ENCODE measurements at regions not wholly inside any gene's neighbourhood (a gene's known extent, or its start where the extent isn't known, plus 50 kb on each side); places are given as distances from the start of the nearest gene placed in this dataset.

- ATAC-seq (replicated peaks), result no peak
- H3K27ac Mint-ChIP-seq, result no peak overlapping the region
- no peaks in the 10 kb centered on the region for H3K27me3 Mint-ChIP-seq
- peaks cover 0 to 4% of the 10 kb centered on the region in 2 donors for H3K9me3 Mint-ChIP-seq
- no peaks in the 10 kb centered on the region for H3K4me1 Mint-ChIP-seq (ENCODE audit: low read depth in 2 of 2)
- DNase-seq, result no peak
- H3K4me3 Mint-ChIP-seq, result no peak overlapping the region
- H3K36me3 Mint-ChIP-seq (ENCODE audit: insufficient read depth), result no peaks in the 10 kb centered on the region
Measured at GRCh38 chr9:117970276-117971050, 266.3 kb downstream of the TLR4 start.

GRCh38 chr9:117974108-117974507 lies 269.9 kb downstream of the TLR4 start:
- H3K4me3 Mint-ChIP-seq, result no peak overlapping the region
- H3K4me1 Mint-ChIP-seq (ENCODE audit: low read depth in 2 of 2), result no peaks in the 10 kb centered on the region
- H3K27ac Mint-ChIP-seq, result no peak overlapping the region

DNA sequence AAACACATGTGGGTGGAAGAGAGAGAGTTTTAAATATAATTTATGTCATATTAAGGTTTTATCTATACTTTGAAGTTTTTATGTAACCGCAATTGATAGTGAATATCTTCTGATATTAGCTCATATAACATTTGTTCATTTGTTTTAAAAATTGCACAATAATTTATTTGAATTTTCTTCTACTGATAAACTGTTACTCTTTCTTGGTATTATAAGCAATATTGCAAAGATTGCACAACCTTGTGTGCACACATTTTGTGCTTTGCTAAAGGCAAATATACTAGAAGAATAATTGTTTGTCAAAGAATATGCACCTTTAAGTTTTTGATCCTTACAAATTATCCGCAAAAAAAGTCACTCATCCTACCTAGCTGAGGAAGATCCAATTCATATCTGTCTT lies 275.7 kb downstream of the TLR4 start:
- H3K4me1 Mint-ChIP-seq (ENCODE audit: low read depth in 2 of 2), result no peaks in the 10 kb centered on the region
- H3K9me3 Mint-ChIP-seq, result peaks cover 0 to 2% of the 10 kb centered on the region in 2 donors
- no peak for DNase-seq
- no peak overlapping the region for H3K4me3 Mint-ChIP-seq
- peaks cover 8 to 10% of the 10 kb centered on the region in 2 donors for H3K27me3 Mint-ChIP-seq
- no peak for ATAC-seq (replicated peaks)
- H3K27ac Mint-ChIP-seq, result no peak overlapping the region
- no peaks in the 10 kb centered on the region for H3K36me3 Mint-ChIP-seq (ENCODE audit: insufficient read depth)

More at GRCh38 chr9:117974108-117974507, 269.9 kb downstream of the TLR4 start:
- Mint-ChIP-seq H3K27me3 (peaks cover 8 to 10% of the 10 kb centered on the region in 2 donors), H3K9me3 (no peaks in the 10 kb centered on the region), H3K36me3 (ENCODE audit: insufficient read depth) (no peaks in the 10 kb centered on the region)
- DNase-seq, result no peak
- ATAC-seq (replicated peaks), result no peak

GRCh38 chr9:117987945-117988344 lies 283.7 kb downstream of the TLR4 start:
- DNase-seq (no peak), ATAC-seq (replicated peaks) (no peak)
- Mint-ChIP-seq H3K4me1 (ENCODE audit: low read depth in 2 of 2) (no peaks in the 10 kb centered on the region), H3K27ac (no peak overlapping the region), H3K4me3 (no peak overlapping the region), H3K27me3 (no peaks in the 10 kb centered on the region), H3K36me3 (ENCODE audit: insufficient read depth) (no peaks in the 10 kb centered on the region), H3K9me3 (peaks cover 0 to 2% of the 10 kb centered on the region in 2 donors)

GRCh38 chr9:117992006-117992405 lies 287.8 kb downstream of the TLR4 start:
- Mint-ChIP-seq H3K27ac (no peak overlapping the region), H3K4me1 (ENCODE audit: low read depth in 2 of 2) (no peaks in the 10 kb centered on the region), H3K9me3 (no peaks in the 10 kb centered on the region), H3K36me3 (ENCODE audit: insufficient read depth) (no peaks in the 10 kb centered on the region), H3K4me3 (no peak overlapping the region), H3K27me3 (peaks cover 0 to 3% of the 10 kb centered on the region in 2 donors)
- ATAC-seq (replicated peaks) (no peak), DNase-seq (no peak)

DNA sequence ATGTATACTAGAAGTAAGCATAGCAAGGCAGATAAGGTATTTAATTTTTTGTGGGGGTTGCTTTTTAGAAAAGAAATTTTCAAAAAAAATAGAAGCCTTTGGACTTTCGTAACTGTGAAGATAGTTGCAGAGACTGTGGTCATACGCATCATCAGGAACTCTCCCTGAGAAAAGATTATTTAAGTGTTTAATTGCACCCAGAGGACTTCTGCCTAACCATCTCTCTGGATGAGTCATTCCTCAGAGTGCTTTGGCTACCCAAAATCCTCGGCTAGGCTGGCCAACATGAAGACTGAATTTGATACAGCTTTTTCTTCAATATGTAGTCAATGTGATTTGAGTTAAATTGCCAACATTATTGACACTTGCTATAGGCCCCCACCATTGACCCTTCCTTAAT lies 296.4 kb downstream of the TLR4 start:
- Mint-ChIP-seq H3K4me1 (ENCODE audit: low read depth in 2 of 2) (no peaks in the 10 kb centered on the region), H3K9me3 (no peaks in the 10 kb centered on the region), H3K36me3 (ENCODE audit: insufficient read depth) (no peaks in the 10 kb centered on the region), H3K27ac (no peak overlapping the region), H3K4me3 (no peak overlapping the region), H3K27me3 (peaks cover 0 to 9% of the 10 kb centered on the region in 2 donors)
- DNase-seq, result no peak
- no peak for ATAC-seq (replicated peaks)

DNA sequence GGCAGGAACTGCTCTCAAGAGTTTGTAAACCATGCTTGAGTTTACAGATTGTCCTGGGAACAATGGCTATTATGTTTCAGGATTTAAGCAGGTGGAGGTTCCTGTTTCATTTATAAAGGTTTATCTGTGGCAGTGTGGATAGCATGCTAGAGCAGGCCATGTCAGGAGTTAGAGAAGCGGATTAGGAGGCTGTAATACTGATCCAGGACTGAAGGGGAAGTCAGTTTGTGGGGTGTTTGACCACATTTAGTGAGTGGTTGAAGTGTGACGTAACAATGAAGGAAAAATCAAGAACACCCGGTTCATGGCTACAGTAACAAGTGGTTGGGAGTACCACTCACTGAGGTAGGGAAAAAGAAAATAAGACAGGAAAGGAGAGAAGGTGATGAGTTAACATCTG lies 299.0 kb downstream of the TLR4 start:
- H3K4me1 Mint-ChIP-seq (ENCODE audit: low read depth in 2 of 2), result no peaks in the 10 kb centered on the region
- no peaks in the 10 kb centered on the region for H3K9me3 Mint-ChIP-seq
- H3K4me3 Mint-ChIP-seq, result no peak overlapping the region
- H3K27me3 Mint-ChIP-seq, result no peaks in the 10 kb centered on the region
- ATAC-seq (replicated peaks) (no peak), DNase-seq (no peak)
- H3K27ac Mint-ChIP-seq, result no peak overlapping the region
- no peaks in the 10 kb centered on the region for H3K36me3 Mint-ChIP-seq (ENCODE audit: insufficient read depth)

DNA sequence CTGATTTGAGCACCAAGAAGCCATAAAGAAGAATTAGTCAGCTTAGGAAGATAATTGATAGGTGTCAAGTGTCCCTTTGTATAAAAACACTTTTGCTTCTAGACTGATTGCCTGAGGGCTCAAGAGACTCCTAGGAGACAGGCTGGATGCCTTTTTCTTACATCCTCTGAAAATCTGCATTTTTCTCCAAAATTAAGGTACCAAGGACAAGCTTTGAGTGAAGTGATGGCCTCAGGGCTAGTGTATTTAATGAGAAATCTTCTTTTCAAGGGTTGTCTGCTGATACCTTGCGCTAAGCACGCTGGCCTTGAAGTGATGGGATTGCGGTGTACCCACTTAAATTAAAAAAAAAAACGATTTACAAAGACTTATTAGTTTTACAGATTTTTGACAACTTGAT lies 304.0 kb downstream of the TLR4 start:
- ATAC-seq (replicated peaks) (no peak), DNase-seq (no peak)
- H3K4me1 Mint-ChIP-seq (ENCODE audit: low read depth in 2 of 2), result no peaks in the 10 kb centered on the region
- H3K36me3 Mint-ChIP-seq (ENCODE audit: insufficient read depth), result no peaks in the 10 kb centered on the region
- H3K4me3 Mint-ChIP-seq, result no peak overlapping the region
- H3K27me3 Mint-ChIP-seq, result peaks cover 0 to 17% of the 10 kb centered on the region in 2 donors
- H3K9me3 Mint-ChIP-seq, result no peaks in the 10 kb centered on the region
- no peak overlapping the region for H3K27ac Mint-ChIP-seq

GRCh38 chr9:118009614-118010013 lies 305.4 kb downstream of the TLR4 start:
- H3K9me3 Mint-ChIP-seq, result peaks cover 0 to 2% of the 10 kb centered on the region in 2 donors
- no peaks in the 10 kb centered on the region for H3K4me1 Mint-ChIP-seq (ENCODE audit: low read depth in 2 of 2)
- peaks cover 0 to 17% of the 10 kb centered on the region in 2 donors for H3K27me3 Mint-ChIP-seq
- no peak overlapping the region for H3K4me3 Mint-ChIP-seq
- DNase-seq (no peak), ATAC-seq (replicated peaks) (no peak)
- no peak overlapping the region for H3K27ac Mint-ChIP-seq
- no peaks in the 10 kb centered on the region for H3K36me3 Mint-ChIP-seq (ENCODE audit: insufficient read depth)

DNA sequence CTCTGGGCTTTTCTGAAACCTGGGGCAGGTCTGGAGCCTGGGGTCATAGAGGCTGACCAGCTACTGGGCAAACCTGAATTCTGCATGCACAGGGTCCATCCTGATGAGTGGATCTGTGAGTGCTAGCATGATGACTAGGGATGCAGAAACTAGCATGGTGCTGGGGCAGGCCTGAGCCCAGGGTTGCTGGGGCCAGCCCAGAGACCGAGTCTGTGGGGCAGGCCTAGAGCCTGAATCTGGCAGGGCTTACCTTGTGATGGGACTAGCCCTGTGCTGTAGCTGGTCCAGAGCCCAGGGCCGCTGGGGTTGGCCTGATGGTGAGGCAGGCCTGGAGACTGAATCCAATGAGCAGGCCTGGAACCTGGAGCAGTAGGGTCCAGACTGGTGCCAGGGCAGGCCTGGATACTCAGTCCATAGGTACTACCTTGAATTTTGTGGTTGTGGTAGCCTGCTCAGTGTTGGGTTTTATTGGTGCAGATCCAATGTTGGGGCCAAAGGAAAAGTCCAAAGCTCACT lies 313.5 kb downstream of the TLR4 start:
- Mint-ChIP-seq H3K4me3 (no peak overlapping the region), H3K27me3 (no peaks in the 10 kb centered on the region), H3K36me3 (ENCODE audit: insufficient read depth) (no peaks in the 10 kb centered on the region), H3K4me1 (ENCODE audit: low read depth in 2 of 2) (no peaks in the 10 kb centered on the region), H3K9me3 (peaks cover 4 to 10% of the 10 kb centered on the region in 2 donors), H3K27ac (no peak overlapping the region)
- ATAC-seq (replicated peaks) (no peak), DNase-seq (no peak)

GRCh38 chr9:118023644-118024043 lies 319.4 kb downstream of the TLR4 start:
- no peak overlapping the region for H3K4me3 Mint-ChIP-seq
- peaks cover 0 to 2% of the 10 kb centered on the region in 2 donors for H3K27me3 Mint-ChIP-seq
- DNase-seq (no peak), ATAC-seq (replicated peaks) (no peak)
- H3K9me3 Mint-ChIP-seq, result no peaks in the 10 kb centered on the region
- H3K36me3 Mint-ChIP-seq (ENCODE audit: insufficient read depth), result no peaks in the 10 kb centered on the region
- no peak overlapping the region for H3K27ac Mint-ChIP-seq
- H3K4me1 Mint-ChIP-seq (ENCODE audit: low read depth in 2 of 2), result no peaks in the 10 kb centered on the region

- H3K4me1 Mint-ChIP-seq (ENCODE audit: low read depth in 2 of 2), result no peaks in the 10 kb centered on the region
Measured at GRCh38 chr9:118028225-118028624, 324.0 kb downstream of the TLR4 start.

GRCh38 chr9:118029425-118029824 lies 325.2 kb downstream of the TLR4 start:
- H3K36me3 Mint-ChIP-seq (ENCODE audit: insufficient read depth), result no peaks in the 10 kb centered on the region
- DNase-seq, result no peak

More at GRCh38 chr9:118028225-118028624, 324.0 kb downstream of the TLR4 start:
- Mint-ChIP-seq H3K27ac (no peak overlapping the region), H3K4me3 (no peak overlapping the region), H3K27me3 (peaks cover 0 to 15% of the 10 kb centered on the region in 2 donors), H3K9me3 (peaks cover 0 to 8% of the 10 kb centered on the region in 2 donors), H3K36me3 (ENCODE audit: insufficient read depth) (no peaks in the 10 kb centered on the region)
- ATAC-seq (replicated peaks) (no peak), DNase-seq (no peak)

GRCh38 chr9:118034701-118035100 lies 330.5 kb downstream of the TLR4 start:
- H3K27me3 Mint-ChIP-seq, result peaks cover 0 to 35% of the 10 kb centered on the region in 2 donors
- H3K36me3 Mint-ChIP-seq (ENCODE audit: insufficient read depth), result no peaks in the 10 kb centered on the region
- no peaks in the 10 kb centered on the region for H3K4me1 Mint-ChIP-seq (ENCODE audit: low read depth in 2 of 2)
- peaks cover 2 to 5% of the 10 kb centered on the region in 2 donors for H3K9me3 Mint-ChIP-seq
- no peak overlapping the region for H3K27ac Mint-ChIP-seq
- no peak overlapping the region for H3K4me3 Mint-ChIP-seq
- ATAC-seq (replicated peaks), result no peak
- no peak for DNase-seq

More at GRCh38 chr9:118029425-118029824, 325.2 kb downstream of the TLR4 start:
- Mint-ChIP-seq H3K27me3 (peaks cover 0 to 26% of the 10 kb centered on the region in 2 donors), H3K9me3 (peaks cover 2 to 8% of the 10 kb centered on the region in 2 donors), H3K4me1 (ENCODE audit: low read depth in 2 of 2) (no peaks in the 10 kb centered on the region), H3K27ac (no peak overlapping the region), H3K4me3 (no peak overlapping the region)
- no peak for ATAC-seq (replicated peaks)

Measured in effector memory CD8-positive, alpha-beta T cell (primary cell).